C4-2B (cell line): ENCODE measurements at regions not wholly inside any gene's neighbourhood (a gene's known extent, or its start where the extent isn't known, plus 50 kb on each side); places are given as distances from the start of the nearest gene placed in this dataset.

Experiments
- CTCF ChIP-seq: fragments of 450-650 bp; conservative IDR thresholded peaks from 2 replicates; pipeline ENCODE4 v1.5.1; 2017; ENCODE audit warnings: mild to moderate bottlenecking
- ZFX ChIP-seq: fragments of 450-650 bp; IDR thresholded peaks from 2 replicates; pipeline ENCODE4 v1.6.1; 2017

DNA sequence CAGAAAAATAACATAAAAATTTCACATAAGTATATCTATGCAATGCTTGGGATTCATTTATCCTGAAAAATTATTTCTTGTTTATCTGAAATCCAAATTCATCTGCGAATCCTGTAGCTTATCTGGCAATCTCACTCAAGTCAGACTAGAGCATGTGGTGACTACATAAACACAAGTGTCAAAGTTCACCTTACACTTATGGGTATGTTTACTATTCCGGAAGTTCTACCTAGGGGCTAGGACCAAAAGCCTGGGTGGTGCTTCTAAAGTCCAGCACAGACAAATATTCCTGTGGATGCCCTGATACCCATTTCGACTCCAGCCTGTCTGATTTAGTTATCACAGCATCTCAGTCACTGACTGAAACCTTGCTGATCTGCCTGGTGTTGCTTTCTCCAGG, 364.0 kb downstream of the METTL4 start:
- TF ChIP-seq CTCF, result no peak
- no peak for TF ChIP-seq ZFX
